ENCODE measurements at regions not wholly inside any gene's neighbourhood (a gene's known extent, or its start where the extent isn't known, plus 50 kb on each side); places are given as distances from the start of the nearest gene placed in this dataset.

GRCh38 chr5:114221807-114222206, 140.1 kb upstream of the KCNN2 start:
- no peaks in the 10 kb centered on the region for H3K27me3 ChIP-seq
- intact Hi-C loops (cut with DNase I; ENCODE audit: low total_unique reads), result no loop called here
- no peaks in the 10 kb centered on the region for H3K36me3 ChIP-seq
- H3K9me3 ChIP-seq, result peaks cover 0 to 20% of the 10 kb centered on the region in 2 donors
- H3K4me3 ChIP-seq, result no peak overlapping the region
- H3K27ac ChIP-seq, result no peak overlapping the region
- no peaks in the 10 kb centered on the region for H3K4me1 ChIP-seq
- TF ChIP-seq CTCF (IDR thresholded peaks at IDR 0.05), result no peak
- TF ChIP-seq POLR2AphosphoS5 (IDR thresholded peaks at IDR 0.05), result no peak
- no peak for TF ChIP-seq POLR2A (IDR thresholded peaks at IDR 0.05)
- no peak for DNase-seq (ENCODE audit: low spot score in 2 of 2)

- no peaks in the 10 kb centered on the region for H3K27me3 ChIP-seq
- no peak for DNase-seq (ENCODE audit: low spot score in 2 of 2)
- H3K36me3 ChIP-seq, result no peaks in the 10 kb centered on the region
- H3K4me1 ChIP-seq, result no peaks in the 10 kb centered on the region
- intact Hi-C loops (cut with DNase I; ENCODE audit: low total_unique reads), result no loop called here
- H3K27ac ChIP-seq, result no peak overlapping the region
- H3K9me3 ChIP-seq, result peaks cover 0 to 20% of the 10 kb centered on the region in 2 donors
- no peak for TF ChIP-seq POLR2A (IDR thresholded peaks at IDR 0.05)
- TF ChIP-seq CTCF (IDR thresholded peaks at IDR 0.05), result no peak
- TF ChIP-seq POLR2AphosphoS5 (IDR thresholded peaks at IDR 0.05), result no peak
- no peak overlapping the region for H3K4me3 ChIP-seq
These were observed 138.0 kb upstream of the KCNN2 start for GRCh38 chr5:114223866-114224265.

GRCh38 chr5:114237766-114238165, 124.1 kb upstream of the KCNN2 start:
- no peak overlapping the region for H3K27ac ChIP-seq
- H3K4me3 ChIP-seq, result no peak overlapping the region
- no peaks in the 10 kb centered on the region for H3K4me1 ChIP-seq
- H3K36me3 ChIP-seq, result no peaks in the 10 kb centered on the region
- no peaks in the 10 kb centered on the region for H3K9me3 ChIP-seq
- H3K27me3 ChIP-seq, result no peaks in the 10 kb centered on the region
- intact Hi-C loops (cut with DNase I; ENCODE audit: low total_unique reads), result loop anchor here (5.0 kb wide), 1 partner anchor 195 kb away; no protein-coding TSS in a partner anchor
- no peak for TF ChIP-seq CTCF (IDR thresholded peaks at IDR 0.05)
- no peak for TF ChIP-seq POLR2AphosphoS5 (IDR thresholded peaks at IDR 0.05)
- TF ChIP-seq POLR2A (IDR thresholded peaks at IDR 0.05), result no peak
- no peak for DNase-seq (ENCODE audit: low spot score in 2 of 2)

GRCh38 chr5:114238771-114239313, 123.0 kb upstream of the KCNN2 start:
- Histone ChIP-seq H3K27ac (no peak overlapping the region), H3K4me3 (no peak overlapping the region), H3K4me1 (no peaks in the 10 kb centered on the region), H3K36me3 (no peaks in the 10 kb centered on the region), H3K27me3 (no peaks in the 10 kb centered on the region), H3K9me3 (no peaks in the 10 kb centered on the region)
- TF ChIP-seq POLR2AphosphoS5 (IDR thresholded peaks at IDR 0.05), result no peak
- TF ChIP-seq POLR2A (IDR thresholded peaks at IDR 0.05), result no peak
- no peak for TF ChIP-seq CTCF (IDR thresholded peaks at IDR 0.05)
- no peak for DNase-seq (ENCODE audit: low spot score in 2 of 2)
- intact Hi-C loops (cut with DNase I; ENCODE audit: low total_unique reads), result loop anchor here (5.0 kb wide), 1 partner anchor 197 kb away; no protein-coding TSS in a partner anchor

- no peak for DNase-seq (ENCODE audit: low spot score in 2 of 2)
- Histone ChIP-seq H3K4me1 (no peaks in the 10 kb centered on the region), H3K9me3 (no peaks in the 10 kb centered on the region), H3K4me3 (no peak overlapping the region), H3K27me3 (no peaks in the 10 kb centered on the region), H3K27ac (no peak overlapping the region), H3K36me3 (no peaks in the 10 kb centered on the region)
- no peak for TF ChIP-seq CTCF (IDR thresholded peaks at IDR 0.05)
- intact Hi-C loops (cut with DNase I; ENCODE audit: low total_unique reads), result no loop called here
These were observed 118.4 kb upstream of the KCNN2 start for GRCh38 chr5:114243281-114243971.

All from breast epithelium (tissue), 4 donors.